Natural killer cell (primary cell): ENCODE measurements at regions not wholly inside any gene's neighbourhood (a gene's known extent, or its start where the extent isn't known, plus 50 kb on each side); places are given as distances from the start of the nearest gene placed in this dataset.
"Not testable (repeated sequence)": the region's sequence is repeated elsewhere in the genome, so short reads cannot be mapped to it uniquely, and the experiment has no call there.

Source experiments
- ATAC-seq, 3 donors: fragments of 150-1000 bp in 2 of 3; fragments of 200-7000 bp in 1 of 3; cut with Tn5 transposase; 1 replicate in 1 of 3; 2 replicates in 2 of 3; pipeline ENCODE4 v1.10.0; 2021; ENCODE audit warnings: mild to moderate bottlenecking in 2 of 3, moderate library complexity in 2 of 3
- DNase-seq, 2 donors: peaks; one replicate each; pipeline versions ENCODE4 v3.0.0 to v3.0.0-alpha.2; 2013 to 2021; ENCODE audit warnings: mixed read lengths in 1 of 2
- H3K27ac ChIP-seq: one replicate; pipeline ENCODE4 v1.5.1; 2013; ENCODE audit warnings: mild to moderate bottlenecking, low read length
- H3K27me3 ChIP-seq: one replicate; pipeline ENCODE4 v1.6.1; 2013; ENCODE audit warnings: low read length; ENCODE audit not compliant: control insufficient read depth, insufficient read depth
- H3K36me3 ChIP-seq: one replicate; pipeline ENCODE4 v1.6.1; 2013; ENCODE audit warnings: low read length; ENCODE audit not compliant: control insufficient read depth, insufficient read depth
- H3K4me1 ChIP-seq: one replicate; pipeline ENCODE4 v1.6.1; 2013; ENCODE audit warnings: low read length; ENCODE audit not compliant: control insufficient read depth, insufficient read depth
- H3K4me3 ChIP-seq: one replicate; pipeline ENCODE4 v1.5.1; 2013; ENCODE audit warnings: low read length
- H3K9me3 ChIP-seq: one replicate; pipeline ENCODE4 v1.6.1; 2013; ENCODE audit warnings: low read length; ENCODE audit not compliant: control insufficient read depth, insufficient read depth
- H3K27ac Mint-ChIP-seq, 2 donors: one replicate each; pipeline ENCODE4 v1.8.0; 2022; ENCODE audit warnings: mild to moderate bottlenecking in 2 of 2, mixed read lengths in 2 of 2, moderate library complexity in 1 of 2
- H3K27me3 Mint-ChIP-seq, 2 donors: one replicate each; pipeline ENCODE4 v1.8.0; 2022; ENCODE audit warnings: low read depth in 2 of 2, mixed read lengths in 2 of 2
- H3K36me3 Mint-ChIP-seq: one replicate; pipeline ENCODE4 v1.8.0; 2022; ENCODE audit warnings: mixed read lengths
- H3K4me1 Mint-ChIP-seq, 2 donors: one replicate each; pipeline ENCODE4 v1.8.0; 2022; ENCODE audit warnings: mixed read lengths in 2 of 2
- H3K4me3 Mint-ChIP-seq: one replicate; pipeline ENCODE4 v1.8.0; 2022; ENCODE audit warnings: mild to moderate bottlenecking, moderate library complexity, mixed read lengths
- H3K9me3 Mint-ChIP-seq, 2 donors: one replicate each; pipeline ENCODE4 v1.8.0; 2022; ENCODE audit warnings: mixed read lengths in 2 of 2
- WGBS: methylation state at CpG from one replicate; pipeline ENCODE4 v1.1.7; 2013; ENCODE audit warnings: missing lambda C conversion rate; ENCODE audit not compliant: insufficient coverage; 5-methylcytosine and 5-hydroxymethylcytosine counted together
- intact Hi-C: fragments of 100-400 bp; cut with micrococcal nuclease; formaldehyde crosslinking; loops from one replicate; pipeline ENCODE4 v1.14.2; 2022
- TF ChIP-seq, protein P1 (sequence below): fragments of 200-600 bp; IDR thresholded peaks from one replicate; pipeline ENCODE4 v1.8.0; 2022; ENCODE audit warnings: antibody characterized with exemption

DNA sequence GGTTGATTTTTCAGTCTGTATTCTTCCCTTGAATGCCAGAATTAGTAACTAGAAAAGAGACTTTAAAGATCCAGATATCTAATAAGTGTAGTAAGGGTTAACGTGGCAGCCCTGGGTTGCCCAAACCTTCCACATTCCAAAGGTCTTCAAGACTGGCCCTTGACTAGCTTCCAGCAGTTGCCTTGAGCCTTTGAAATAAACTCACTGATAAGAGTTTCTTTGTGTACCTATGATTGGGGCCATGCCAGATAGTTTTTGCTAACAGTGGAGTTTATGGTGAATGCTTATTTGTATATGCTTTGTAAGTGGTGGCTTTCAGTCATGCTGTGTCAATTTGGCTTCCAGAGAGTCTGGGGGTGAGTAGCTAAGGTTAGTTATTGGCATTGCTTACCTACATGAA lies 722.3 kb downstream of the RNF144A start:
- H3K4me1 ChIP-seq: no peaks in the 10 kb centered on the region
- peaks cover 10% of the 10 kb centered on the region for H3K36me3 Mint-ChIP-seq
- TF ChIP-seq, protein P1, sequence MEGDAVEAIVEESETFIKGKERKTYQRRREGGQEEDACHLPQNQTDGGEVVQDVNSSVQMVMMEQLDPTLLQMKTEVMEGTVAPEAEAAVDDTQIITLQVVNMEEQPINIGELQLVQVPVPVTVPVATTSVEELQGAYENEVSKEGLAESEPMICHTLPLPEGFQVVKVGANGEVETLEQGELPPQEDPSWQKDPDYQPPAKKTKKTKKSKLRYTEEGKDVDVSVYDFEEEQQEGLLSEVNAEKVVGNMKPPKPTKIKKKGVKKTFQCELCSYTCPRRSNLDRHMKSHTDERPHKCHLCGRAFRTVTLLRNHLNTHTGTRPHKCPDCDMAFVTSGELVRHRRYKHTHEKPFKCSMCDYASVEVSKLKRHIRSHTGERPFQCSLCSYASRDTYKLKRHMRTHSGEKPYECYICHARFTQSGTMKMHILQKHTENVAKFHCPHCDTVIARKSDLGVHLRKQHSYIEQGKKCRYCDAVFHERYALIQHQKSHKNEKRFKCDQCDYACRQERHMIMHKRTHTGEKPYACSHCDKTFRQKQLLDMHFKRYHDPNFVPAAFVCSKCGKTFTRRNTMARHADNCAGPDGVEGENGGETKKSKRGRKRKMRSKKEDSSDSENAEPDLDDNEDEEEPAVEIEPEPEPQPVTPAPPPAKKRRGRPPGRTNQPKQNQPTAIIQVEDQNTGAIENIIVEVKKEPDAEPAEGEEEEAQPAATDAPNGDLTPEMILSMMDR: no peak

DNA sequence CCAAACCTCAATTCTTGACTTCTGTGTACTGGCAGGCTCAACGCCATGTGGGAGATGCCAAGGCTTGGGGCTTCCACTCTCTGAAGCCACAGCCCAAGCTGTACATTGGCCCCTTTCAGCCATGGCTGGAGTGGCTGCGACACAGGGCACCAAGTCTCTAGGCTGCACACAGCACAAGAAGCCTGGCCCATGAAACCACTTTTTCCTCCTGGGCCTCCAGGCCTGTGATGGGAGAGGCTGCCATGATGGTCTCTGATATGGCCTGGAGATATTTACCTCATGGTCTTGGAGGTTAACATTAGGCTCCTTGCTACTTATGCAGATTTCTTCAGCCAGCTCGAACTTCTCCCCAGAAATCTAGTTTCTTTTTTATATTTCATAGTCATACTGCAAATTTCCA lies 724.1 kb downstream of the RNF144A start:
- H3K27me3 ChIP-seq, H3K27ac Mint-ChIP-seq, ATAC-seq, DNase-seq, H3K27ac ChIP-seq, H3K9me3 Mint-ChIP-seq, intact Hi-C loops, H3K4me3 ChIP-seq, H3K36me3 ChIP-seq, H3K4me1 Mint-ChIP-seq, H3K9me3 ChIP-seq, H3K4me3 Mint-ChIP-seq, H3K4me1 ChIP-seq: not testable (repeated sequence)
- peaks cover under 1 to 20% of the 10 kb centered on the region in 2 donors for H3K27me3 Mint-ChIP-seq
- H3K36me3 Mint-ChIP-seq: peaks cover 10% of the 10 kb centered on the region
- WGBS: 91% methylated on average over 3 of the region's 3 CpGs

More for the DNA sequence above, 722.3 kb downstream of the RNF144A start:
- intact Hi-C loops: no loop called here
- Mint-ChIP-seq H3K27me3 (peaks cover 8 to 34% of the 10 kb centered on the region in 2 donors), H3K4me1 (no peaks in the 10 kb centered on the region), H3K27ac (no peak overlapping the region), H3K4me3 (no peak overlapping the region), H3K9me3 (peaks cover 0 to 4% of the 10 kb centered on the region in 2 donors)
- DNase-seq: no peak
- Histone ChIP-seq H3K9me3 (peaks cover 8% of the 10 kb centered on the region), H3K4me3 (no peak overlapping the region), H3K27me3 (no peaks in the 10 kb centered on the region), H3K27ac (no peak overlapping the region), H3K36me3 (no peaks in the 10 kb centered on the region)
- 100% methylated on average over 1 of the region's 1 CpG for WGBS
- ATAC-seq: no peak

- Histone ChIP-seq H3K27me3 (no peaks in the 10 kb centered on the region), H3K36me3 (no peaks in the 10 kb centered on the region), H3K9me3 (peaks cover 4% of the 10 kb centered on the region), H3K4me1 (peaks cover 5% of the 10 kb centered on the region), H3K27ac (no peak overlapping the region), H3K4me3 (no peak overlapping the region)
- intact Hi-C loops: no loop called here
- H3K36me3 Mint-ChIP-seq: peaks cover 10% of the 10 kb centered on the region
- 92% methylated on average over 2 of the region's 3 CpGs for WGBS
- peaks cover 0 to 3% of the 10 kb centered on the region in 2 donors for H3K27me3 Mint-ChIP-seq
- H3K4me1 Mint-ChIP-seq: peaks cover 7% of the 10 kb centered on the region in 2 donors
- peaks cover 0 to 4% of the 10 kb centered on the region in 2 donors for H3K9me3 Mint-ChIP-seq
- ATAC-seq (no peak), DNase-seq (no peak)
- TF ChIP-seq, protein P1: no peak
- H3K27ac Mint-ChIP-seq: no peak overlapping the region
- H3K4me3 Mint-ChIP-seq: no peak overlapping the region
Measured at GRCh38 chr2:7646024-7646423, 728.8 kb downstream of the RNF144A start.

GRCh38 chr2:7646661-7647060 lies 729.4 kb downstream of the RNF144A start:
- Mint-ChIP-seq H3K27ac (no peak overlapping the region), H3K9me3 (peaks cover 0 to 2% of the 10 kb centered on the region in 2 donors), H3K27me3 (peaks cover 0 to 3% of the 10 kb centered on the region in 2 donors), H3K36me3 (peaks cover 5% of the 10 kb centered on the region), H3K4me3 (no peak overlapping the region), H3K4me1 (peaks cover 7% of the 10 kb centered on the region in 2 donors)
- 92% methylated on average over 6 of the region's 6 CpGs for WGBS
- Histone ChIP-seq H3K9me3 (no peaks in the 10 kb centered on the region), H3K36me3 (no peaks in the 10 kb centered on the region), H3K27ac (no peak overlapping the region), H3K4me3 (no peak overlapping the region), H3K4me1 (peaks cover 5% of the 10 kb centered on the region), H3K27me3 (no peaks in the 10 kb centered on the region)
- no peak for ATAC-seq
- DNase-seq: no peak
- intact Hi-C loops: no loop called here
- TF ChIP-seq, protein P1: no peak
